ENCODE measurements at regions not wholly inside any gene's neighbourhood (a gene's known extent, or its start where the extent isn't known, plus 50 kb on each side); places are given as distances from the start of the nearest gene placed in this dataset.

- TF ChIP-seq, protein P1, sequence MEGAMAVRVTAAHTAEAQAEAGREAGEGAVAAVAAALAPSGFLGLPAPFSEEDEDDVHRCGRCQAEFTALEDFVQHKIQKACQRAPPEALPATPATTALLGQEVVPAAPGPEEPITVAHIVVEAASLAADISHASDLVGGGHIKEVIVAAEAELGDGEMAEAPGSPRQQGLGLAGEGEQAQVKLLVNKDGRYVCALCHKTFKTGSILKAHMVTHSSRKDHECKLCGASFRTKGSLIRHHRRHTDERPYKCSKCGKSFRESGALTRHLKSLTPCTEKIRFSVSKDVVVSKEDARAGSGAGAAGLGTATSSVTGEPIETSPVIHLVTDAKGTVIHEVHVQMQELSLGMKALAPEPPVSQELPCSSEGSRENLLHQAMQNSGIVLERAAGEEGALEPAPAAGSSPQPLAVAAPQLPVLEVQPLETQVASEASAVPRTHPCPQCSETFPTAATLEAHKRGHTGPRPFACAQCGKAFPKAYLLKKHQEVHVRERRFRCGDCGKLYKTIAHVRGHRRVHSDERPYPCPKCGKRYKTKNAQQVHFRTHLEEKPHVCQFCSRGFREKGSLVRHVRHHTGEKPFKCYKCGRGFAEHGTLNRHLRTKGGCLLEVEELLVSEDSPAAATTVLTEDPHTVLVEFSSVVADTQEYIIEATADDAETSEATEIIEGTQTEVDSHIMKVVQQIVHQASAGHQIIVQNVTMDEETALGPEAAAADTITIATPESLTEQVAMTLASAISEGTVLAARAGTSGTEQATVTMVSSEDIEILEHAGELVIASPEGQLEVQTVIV (IDR thresholded peaks at IDR 0.05; ENCODE audit: borderline replicate concordance, partially characterized antibody): no peak
- TF ChIP-seq KDM1A (IDR thresholded peaks at IDR 0.05; ENCODE audit: borderline replicate concordance): no peak
- TF ChIP-seq DPF2 (IDR thresholded peaks at IDR 0.05): no peak
Observed at GRCh38 chr1:67545364-67545763, 115.2 kb upstream of the SERBP1 start (continued).

GRCh38 chr1:67551375-67551774 lies 121.2 kb upstream of the SERBP1 start:
- no TSS peak for BruUV-seq (replicated peaks)
- ChIA-PET SMC1A (ENCODE audit: uncharacterized antibody, unreplicated experiment) (interaction anchor here (1.1 to 3.1 kb wide), 3 partner anchors 10 to 15 kb away, joined by 3 to 10 read pairs (median 4); no protein-coding TSS in a partner anchor), CTCF (interaction anchor here (1.0 to 2.9 kb wide), 4 partner anchors 10 to 209 kb away, joined by 4 to 20 read pairs (median 8); no protein-coding TSS in a partner anchor), POLR2A (no interaction called here), RAD21 (ENCODE audit: unreplicated experiment) (interaction anchor here (0.7 to 2.0 kb wide), 4 partner anchors 8 to 208 kb away, joined by 3 to 10 read pairs (median 4); no protein-coding TSS in a partner anchor)
- Histone ChIP-seq H3K4me3 (no peak overlapping the region), H3K36me3 (ENCODE audit: control insufficient read depth in 2 of 2, insufficient read depth in 2 of 2, low read length in 1 of 2) (no peaks in the 10 kb centered on the region), H3K4me2 (ENCODE audit: control insufficient read depth, insufficient read depth) (no peak overlapping the region), H3K9ac (ENCODE audit: control insufficient read depth, insufficient read depth, low read length) (no peak overlapping the region), H3K27me3 (replicated peaks in 1 of 2; ENCODE audit: control insufficient read depth in 2 of 2, insufficient read depth in 2 of 2, low read length in 1 of 2) (no peaks in the 10 kb centered on the region; a peak in 1 of 4 replicates), H3K4me1 (ENCODE audit: control insufficient read depth, insufficient read depth, low read length) (no peaks in the 10 kb centered on the region), H3K79me2 (ENCODE audit: control insufficient read depth, insufficient read depth, low read length) (no peaks in the 10 kb centered on the region), H3K9me3 (replicated peaks; ENCODE audit: control insufficient read depth, insufficient read depth, low read length) (no peaks in the 10 kb centered on the region), H4K20me1 (ENCODE audit: control insufficient read depth, insufficient read depth) (no peaks in the 10 kb centered on the region), H2AFZ (ENCODE audit: control insufficient read depth, low read depth, low read length) (no peak overlapping the region), H3K27ac (ENCODE audit: control insufficient read depth, insufficient read depth) (no peak overlapping the region)
- intact Hi-C loops (cut with micrococcal nuclease; ENCODE audit: unreplicated experiment): no loop called here
- no peak for ATAC-seq
- DNase-seq (ENCODE audit: low read depth, low spot score): no peak
- no peak for FAIRE-seq
- TF ChIP-seq ZNF274 (IDR thresholded peaks at IDR 0.05; ENCODE audit: insufficient read depth, insufficient read length) (no peak), DPF2 (IDR thresholded peaks at IDR 0.05) (no peak), LARP7 (IDR thresholded peaks at IDR 0.05) (no peak), KDM1A (IDR thresholded peaks at IDR 0.05; ENCODE audit: borderline replicate concordance) (no peak), RAD51 (IDR thresholded peaks at IDR 0.05) (no peak), BRCA1 (IDR thresholded peaks at IDR 0.05; ENCODE audit: low read depth, low read length) (no peak), PAX8 (IDR thresholded peaks at IDR 0.05) (no peak), MYC (IDR thresholded peaks at IDR 0.05; ENCODE audit: insufficient read depth, insufficient read length, insufficient replicate concordance, low read length, severe bottlenecking) (no peak), ZSCAN29 (IDR thresholded peaks at IDR 0.05) (no peak), SP1 (IDR thresholded peaks at IDR 0.05; ENCODE audit: low read depth, low read length) (no peak), RUNX3 (IDR thresholded peaks at IDR 0.05; ENCODE audit: low read length) (no peak), MLLT1 (IDR thresholded peaks at IDR 0.05) (no peak), RELB (IDR thresholded peaks at IDR 0.05; ENCODE audit: low read depth) (no peak)
- in situ Hi-C loops (cut with MboI): no loop called here
- 47% methylated on average over 6 of the region's 6 CpGs for WGBS (ENCODE audit: insufficient coverage, insufficient replicate concordance, low lambda C conversion rate, missing lambda C conversion rate)

Data from GM12878 (cell line).